Bronchial epithelial cell (primary cell): ENCODE measurements at regions not wholly inside any gene's neighbourhood (a gene's known extent, or its start where the extent isn't known, plus 50 kb on each side); places are given as distances from the start of the nearest gene placed in this dataset.
"Not testable (repeated sequence)": the region's sequence is repeated elsewhere in the genome, so short reads cannot be mapped to it uniquely, and the experiment has no call there.

Source experiments
- DNase-seq: peaks from one replicate; pipeline ENCODE4 v3.0.0-alpha.2; 2010; ENCODE audit warnings: low read depth
- FAIRE-seq: peaks from 2 replicates; lab custom pipeline; 2011; peaks lifted over from hg19 to GRCh38; lab: Jason Lieb, UNC
- H3K27me3 ChIP-seq: 2 replicates; pipeline ENCODE4 v1.5.1; 2011; ENCODE audit warnings: low read length; ENCODE audit not compliant: control insufficient read depth, insufficient read depth
- H3K36me3 ChIP-seq: 2 replicates; pipeline ENCODE4 v1.5.1; 2011; ENCODE audit warnings: low read length; ENCODE audit not compliant: control insufficient read depth, insufficient read depth
- H3K4me3 ChIP-seq: 2 replicates; pipeline ENCODE4 v1.5.1; 2011; ENCODE audit warnings: mild to moderate bottlenecking, low read depth, low read length, control low read depth
- CTCF ChIP-seq: IDR thresholded peaks from 2 replicates; pipeline ENCODE4 v1.5.1; 2011; ENCODE audit warnings: mild to moderate bottlenecking, moderate library complexity, low read length, control low read depth, inconsistent platforms; ENCODE audit not compliant: insufficient read depth, severe bottlenecking

DNA sequence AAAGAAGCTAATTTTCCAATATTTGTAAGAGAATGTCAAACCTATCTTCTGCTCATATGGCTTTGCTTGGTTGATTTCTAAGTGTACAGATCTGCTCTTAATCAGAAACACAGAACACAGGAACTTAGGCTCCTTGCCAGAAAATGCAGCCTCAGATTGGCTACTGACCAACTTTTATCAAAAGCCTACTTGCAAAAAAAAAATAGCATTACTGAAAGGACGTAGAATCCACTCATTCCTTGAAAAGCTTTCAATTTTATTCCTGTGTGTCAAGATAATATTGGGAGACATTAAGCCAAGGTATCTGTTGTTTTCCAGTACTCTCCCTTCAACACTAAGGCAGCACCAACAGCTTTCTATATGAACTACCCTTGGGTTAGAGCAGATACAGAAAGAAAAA lies 127.6 kb upstream of the INTU start:
- no peak for TF ChIP-seq CTCF
- FAIRE-seq, result no peak
- peak; percentile 38 for DNase-seq
- H3K27me3 ChIP-seq, result no peaks in the 10 kb centered on the region
- H3K4me3 ChIP-seq, result no peak overlapping the region
- no peaks in the 10 kb centered on the region for H3K36me3 ChIP-seq

DNA sequence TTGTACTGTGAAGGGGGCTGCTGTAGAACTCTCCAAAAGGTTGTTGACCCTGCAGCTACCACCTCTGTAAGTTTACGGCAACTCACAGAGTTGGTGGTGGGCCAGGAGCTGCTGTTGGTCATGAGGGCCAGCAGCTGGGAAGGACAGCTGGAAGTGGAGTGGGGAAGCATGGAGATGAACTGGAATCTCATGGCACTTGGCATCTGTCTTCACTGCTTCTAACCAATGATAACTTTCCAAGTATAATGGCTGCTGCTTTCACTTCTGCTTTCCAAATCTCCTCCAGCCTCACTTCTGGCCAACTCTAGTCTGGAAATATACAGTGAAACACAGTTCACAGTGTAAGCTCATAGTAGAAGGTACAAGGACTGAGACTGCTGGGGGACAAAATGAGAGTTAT lies 126.5 kb upstream of the INTU start:
- DNase-seq (no peak), FAIRE-seq (no peak)
- H3K36me3 ChIP-seq, result no peaks in the 10 kb centered on the region
- H3K27me3 ChIP-seq, result no peaks in the 10 kb centered on the region
- TF ChIP-seq CTCF, result no peak
- no peak overlapping the region for H3K4me3 ChIP-seq

GRCh38 chr4:127509155-127509554 lies 123.6 kb upstream of the INTU start:
- no peak for DNase-seq
- H3K36me3 ChIP-seq, result no peaks in the 10 kb centered on the region
- no peaks in the 10 kb centered on the region for H3K27me3 ChIP-seq
- TF ChIP-seq CTCF, result no peak
- no peak overlapping the region for H3K4me3 ChIP-seq
- FAIRE-seq, result no peak

- not testable (repeated sequence) for H3K4me3 ChIP-seq, DNase-seq, FAIRE-seq, H3K36me3 ChIP-seq, H3K27me3 ChIP-seq
Observed at GRCh38 chr4:127512672-127513071, 120.1 kb upstream of the INTU start.

DNA sequence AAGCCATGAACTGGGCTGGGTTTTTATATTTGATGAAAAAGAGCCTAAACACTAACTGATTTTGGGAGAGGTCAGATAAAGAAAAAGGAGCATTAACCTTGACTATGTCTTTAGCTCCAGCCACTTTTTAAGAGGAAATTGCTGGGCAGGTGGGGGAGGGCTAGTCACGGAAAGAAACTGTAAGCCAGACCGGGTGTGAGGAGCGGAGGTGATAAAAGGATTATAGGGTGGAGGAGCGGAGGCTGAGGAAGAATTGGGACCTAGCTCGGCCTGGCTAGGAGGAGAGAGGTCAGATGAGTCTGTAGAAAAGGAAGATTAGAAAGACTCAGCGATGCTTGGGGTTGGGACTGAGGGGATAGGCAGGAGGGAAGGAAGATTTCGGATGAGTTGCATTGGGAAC lies 117.5 kb upstream of the INTU start:
- not testable (repeated sequence) for H3K27me3 ChIP-seq, FAIRE-seq, H3K36me3 ChIP-seq, DNase-seq, H3K4me3 ChIP-seq

DNA sequence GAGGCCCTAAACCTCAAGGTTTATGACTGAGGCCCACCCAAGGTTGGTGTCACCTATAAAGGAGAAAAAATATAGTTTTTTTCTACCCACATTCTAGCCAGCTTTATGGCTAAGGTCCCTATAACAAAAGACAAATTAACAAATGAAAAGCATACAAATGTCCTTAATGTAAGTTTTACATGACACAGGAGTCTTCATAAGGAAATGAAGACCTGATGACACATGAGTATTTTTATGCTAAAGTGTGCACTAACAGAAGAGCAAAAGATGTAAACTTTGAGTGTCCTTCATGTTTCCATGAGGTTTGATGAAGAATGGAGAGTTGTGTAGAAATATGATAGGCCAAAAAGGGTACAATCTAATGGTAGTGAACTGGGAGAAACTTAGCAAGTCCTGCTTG lies 114.7 kb upstream of the INTU start:
- no peak for FAIRE-seq
- DNase-seq, result no peak
- Histone ChIP-seq H3K36me3 (no peaks in the 10 kb centered on the region), H3K4me3 (no peak overlapping the region), H3K27me3 (no peaks in the 10 kb centered on the region)
- TF ChIP-seq CTCF, result no peak

- H3K4me3 ChIP-seq, result no peak overlapping the region
- H3K27me3 ChIP-seq, result no peaks in the 10 kb centered on the region
- FAIRE-seq (no peak), DNase-seq (no peak)
- no peak for TF ChIP-seq CTCF
- no peaks in the 10 kb centered on the region for H3K36me3 ChIP-seq
Observed at GRCh38 chr4:127521463-127521862, 111.3 kb upstream of the INTU start.
